Activated B cell treated with CpG ODN at 0.5 μM for 24 hours (primary cell): ENCODE measurements at regions not wholly inside any gene's neighbourhood (a gene's known extent, or its start where the extent isn't known, plus 50 kb on each side); places are given as distances from the start of the nearest gene placed in this dataset.

Source experiments
- ATAC-seq: fragments of 200-7000 bp; cut with Tn5 transposase; one replicate; pipeline ENCODE4 v1.10.0; 2021; ENCODE audit warnings: low read depth, mild to moderate bottlenecking, moderate library complexity
- CTCF ChIA-PET: fragments of 350-600 bp; sonication (Branson Sonifier 250); formaldehyde crosslinking; loops from one replicate; lab custom pipeline; 2021; ENCODE audit warnings: antibody characterized with exemption; lab: Charles Lee
- POLR2A ChIA-PET: fragments of 350-600 bp; sonication (Branson Sonifier 250); formaldehyde crosslinking; loops from one replicate; lab custom pipeline; 2021; ENCODE audit warnings: antibody characterized with exemption; lab: Charles Lee
- DNase-seq: peaks from one replicate; pipeline ENCODE4 v3.0.0; 2022
- H3K27ac Mint-ChIP-seq: one replicate; pipeline ENCODE4 v1.8.0; 2020; ENCODE audit warnings: mixed read lengths
- H3K27me3 Mint-ChIP-seq: one replicate; pipeline ENCODE4 v1.8.0; 2021; ENCODE audit warnings: mixed read lengths
- H3K36me3 Mint-ChIP-seq: one replicate; pipeline ENCODE4 v1.8.0; 2021; ENCODE audit warnings: low read depth, mixed read lengths
- H3K4me1 Mint-ChIP-seq: one replicate; pipeline ENCODE4 v1.8.0; 2021; ENCODE audit warnings: mixed read lengths
- H3K4me3 Mint-ChIP-seq: one replicate; pipeline ENCODE4 v1.8.0; 2020; ENCODE audit warnings: mild to moderate bottlenecking, mixed read lengths
- H3K9me3 Mint-ChIP-seq: one replicate; pipeline ENCODE4 v1.8.0; 2020; ENCODE audit warnings: mixed read lengths
- CTCF ChIP-seq: fragments of 200-600 bp; IDR thresholded peaks from one replicate; pipeline ENCODE4 v1.8.0; 2022; ENCODE audit warnings: antibody characterized with exemption, mild to moderate bottlenecking
- intact Hi-C: fragments of 100-400 bp; cut with micrococcal nuclease; formaldehyde crosslinking; loops from one replicate; pipeline ENCODE4 v1.15.1; 2024

DNA sequence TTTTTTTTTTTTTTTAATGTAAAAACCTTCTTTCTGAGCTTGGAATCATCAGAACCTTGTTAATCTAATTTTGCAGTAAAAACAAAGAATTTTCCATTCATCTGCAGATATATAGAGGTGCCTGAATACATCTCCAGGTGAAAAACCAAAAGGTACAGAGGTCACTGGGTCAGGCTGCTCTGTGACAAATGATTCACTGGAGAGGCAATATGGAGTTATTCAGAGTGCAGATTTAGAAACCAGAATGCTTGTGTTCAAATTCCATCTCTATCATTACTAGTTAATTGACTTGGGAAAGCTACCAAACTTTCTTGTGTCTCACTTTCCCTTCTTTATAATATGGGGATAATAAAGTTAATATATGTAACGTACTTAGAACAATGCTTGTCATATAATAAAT lies 51.5 kb upstream of the C1orf53 start:
- intact Hi-C loops, result no loop called here
- Mint-ChIP-seq H3K4me1 (no peaks in the 10 kb centered on the region), H3K4me3 (no peak overlapping the region), H3K36me3 (no peaks in the 10 kb centered on the region), H3K27ac (no peak overlapping the region), H3K27me3 (peaks cover 7% of the 10 kb centered on the region), H3K9me3 (no peaks in the 10 kb centered on the region)
- ATAC-seq (no peak), DNase-seq (no peak)
- CTCF ChIA-PET, result no interaction called here
- POLR2A ChIA-PET, result no interaction called here
- no peak for TF ChIP-seq CTCF

- DNase-seq, result no peak
- ATAC-seq, result no peak
- H3K4me1 Mint-ChIP-seq, result no peaks in the 10 kb centered on the region
- intact Hi-C loops, result no loop called here
- H3K27ac Mint-ChIP-seq, result no peak overlapping the region
- H3K36me3 Mint-ChIP-seq, result no peaks in the 10 kb centered on the region
- H3K9me3 Mint-ChIP-seq, result no peaks in the 10 kb centered on the region
- ChIA-PET POLR2A (no interaction called here), CTCF (no interaction called here)
- TF ChIP-seq CTCF, result no peak
- no peak overlapping the region for H3K4me3 Mint-ChIP-seq
- H3K27me3 Mint-ChIP-seq, result peaks cover 8% of the 10 kb centered on the region
Measured at GRCh38 chr1:197850042-197850441, 52.4 kb upstream of the C1orf53 start.

DNA sequence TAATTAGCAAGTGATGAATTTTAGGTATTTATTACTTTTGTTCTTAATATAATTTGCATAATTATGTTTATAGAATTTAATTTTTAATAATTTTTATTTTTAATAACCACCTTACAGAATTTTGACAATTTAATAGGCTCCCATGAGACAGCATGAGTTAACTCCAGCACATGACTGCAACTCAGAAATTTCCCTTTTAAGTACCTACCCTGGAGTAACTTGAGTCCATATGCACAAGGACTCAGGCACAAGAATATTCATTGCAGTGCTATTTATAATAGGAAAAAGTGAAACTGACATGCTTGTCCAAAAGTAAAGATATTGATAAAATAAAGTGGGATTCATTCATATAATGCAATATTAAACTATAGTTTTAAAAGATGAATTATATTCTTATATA lies 54.1 kb upstream of the C1orf53 start:
- POLR2A ChIA-PET, result no interaction called here
- Mint-ChIP-seq H3K27me3 (peaks cover 8% of the 10 kb centered on the region), H3K9me3 (no peaks in the 10 kb centered on the region), H3K27ac (no peak overlapping the region), H3K4me3 (no peak overlapping the region), H3K36me3 (no peaks in the 10 kb centered on the region), H3K4me1 (no peaks in the 10 kb centered on the region)
- DNase-seq (no peak), ATAC-seq (no peak)
- no peak for TF ChIP-seq CTCF
- intact Hi-C loops, result no loop called here
- CTCF ChIA-PET, result no interaction called here

GRCh38 chr1:197845886-197846285 lies 56.5 kb upstream of the C1orf53 start:
- Mint-ChIP-seq H3K27ac (no peak overlapping the region), H3K9me3 (no peaks in the 10 kb centered on the region), H3K27me3 (peaks cover 6% of the 10 kb centered on the region), H3K4me3 (no peak overlapping the region), H3K36me3 (no peaks in the 10 kb centered on the region), H3K4me1 (no peaks in the 10 kb centered on the region)
- CTCF ChIA-PET, result no interaction called here
- DNase-seq (no peak), ATAC-seq (no peak)
- TF ChIP-seq CTCF, result no peak
- intact Hi-C loops, result no loop called here
- POLR2A ChIA-PET, result no interaction called here

GRCh38 chr1:197844651-197845050 lies 57.8 kb upstream of the C1orf53 start:
- no peaks in the 10 kb centered on the region for H3K36me3 Mint-ChIP-seq
- H3K4me3 Mint-ChIP-seq, result no peak overlapping the region
- H3K27me3 Mint-ChIP-seq, result peaks cover 6% of the 10 kb centered on the region

More at GRCh38 chr1:197844651-197845050, 57.8 kb upstream of the C1orf53 start:
- intact Hi-C loops, result no loop called here
- DNase-seq (no peak), ATAC-seq (no peak)
- H3K9me3 Mint-ChIP-seq, result no peaks in the 10 kb centered on the region
- no peak for TF ChIP-seq CTCF
- ChIA-PET POLR2A (no interaction called here), CTCF (no interaction called here)
- H3K4me1 Mint-ChIP-seq, result no peaks in the 10 kb centered on the region
- no peak overlapping the region for H3K27ac Mint-ChIP-seq
